ENCODE measurements at regions not wholly inside any gene's neighbourhood (a gene's known extent, or its start where the extent isn't known, plus 50 kb on each side); places are given as distances from the start of the nearest gene placed in this dataset.

- Histone ChIP-seq H3K4me1 (no peaks in the 10 kb centered on the region), H3K36me3 (no peaks in the 10 kb centered on the region), H3K27ac (no peak overlapping the region), H3K4me3 (no peak overlapping the region), H3K27me3 (no peaks in the 10 kb centered on the region), H3K9me3 (no peaks in the 10 kb centered on the region)
- no peak for DNase-seq
- intact Hi-C loops (cut with DNase I) = no loop called here
- no peak for TF ChIP-seq POLR2AphosphoS5 (IDR thresholded peaks at IDR 0.05)
- TF ChIP-seq EP300 (IDR thresholded peaks at IDR 0.05) = no peak
- TF ChIP-seq, protein P1, sequence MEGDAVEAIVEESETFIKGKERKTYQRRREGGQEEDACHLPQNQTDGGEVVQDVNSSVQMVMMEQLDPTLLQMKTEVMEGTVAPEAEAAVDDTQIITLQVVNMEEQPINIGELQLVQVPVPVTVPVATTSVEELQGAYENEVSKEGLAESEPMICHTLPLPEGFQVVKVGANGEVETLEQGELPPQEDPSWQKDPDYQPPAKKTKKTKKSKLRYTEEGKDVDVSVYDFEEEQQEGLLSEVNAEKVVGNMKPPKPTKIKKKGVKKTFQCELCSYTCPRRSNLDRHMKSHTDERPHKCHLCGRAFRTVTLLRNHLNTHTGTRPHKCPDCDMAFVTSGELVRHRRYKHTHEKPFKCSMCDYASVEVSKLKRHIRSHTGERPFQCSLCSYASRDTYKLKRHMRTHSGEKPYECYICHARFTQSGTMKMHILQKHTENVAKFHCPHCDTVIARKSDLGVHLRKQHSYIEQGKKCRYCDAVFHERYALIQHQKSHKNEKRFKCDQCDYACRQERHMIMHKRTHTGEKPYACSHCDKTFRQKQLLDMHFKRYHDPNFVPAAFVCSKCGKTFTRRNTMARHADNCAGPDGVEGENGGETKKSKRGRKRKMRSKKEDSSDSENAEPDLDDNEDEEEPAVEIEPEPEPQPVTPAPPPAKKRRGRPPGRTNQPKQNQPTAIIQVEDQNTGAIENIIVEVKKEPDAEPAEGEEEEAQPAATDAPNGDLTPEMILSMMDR (IDR thresholded peaks at IDR 0.05) = no peak
- TF ChIP-seq POLR2A (IDR thresholded peaks at IDR 0.05) = no peak
These were observed 160.5 kb upstream of the TAPT1 start for GRCh38 chr4:16386711-16387320.

DNA sequence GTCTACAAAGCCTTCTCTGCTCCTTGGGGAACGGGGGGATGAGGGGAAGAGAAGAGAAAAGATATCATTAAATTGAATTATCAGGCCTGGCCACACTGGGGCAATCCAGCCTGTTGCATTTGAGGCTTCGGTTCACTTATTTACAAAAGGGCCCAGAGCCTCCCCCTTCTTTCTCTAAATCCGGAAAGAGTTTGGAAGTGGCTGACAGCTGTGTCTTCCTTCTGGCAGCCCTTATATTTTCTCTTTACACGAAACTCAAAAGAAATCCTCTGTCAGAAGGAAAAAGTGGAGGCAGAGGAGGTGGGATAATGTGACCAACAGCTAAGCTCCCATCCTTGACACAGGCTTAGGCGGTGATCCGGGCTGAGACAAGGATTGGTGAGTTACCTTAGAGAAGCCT lies 158.3 kb upstream of the TAPT1 start:
- 46 to 53% methylated on average over 6 of the region's 6 CpGs for WGBS, 2 donors
- intact Hi-C loops (cut with DNase I) = no loop called here
- TF ChIP-seq, protein P1 (IDR thresholded peaks at IDR 0.05) = no peak
- no peak for TF ChIP-seq POLR2A (IDR thresholded peaks at IDR 0.05)
- TF ChIP-seq EP300 (IDR thresholded peaks at IDR 0.05) = no peak
- no peak for TF ChIP-seq POLR2AphosphoS5 (IDR thresholded peaks at IDR 0.05)

GRCh38 chr4:16382571-16382970 lies 156.3 kb upstream of the TAPT1 start:
- Histone ChIP-seq H3K9me3 (no peaks in the 10 kb centered on the region), H3K36me3 (no peaks in the 10 kb centered on the region), H3K4me1 (no peaks in the 10 kb centered on the region), H3K27me3 (no peaks in the 10 kb centered on the region), H3K4me3 (no peak overlapping the region), H3K27ac (no peak overlapping the region)
- DNase-seq = no peak
- intact Hi-C loops (cut with DNase I) = no loop called here
- TF ChIP-seq EP300 (IDR thresholded peaks at IDR 0.05) = no peak
- 36 to 54% methylated on average over 3 of the region's 3 CpGs for WGBS, 2 donors

More for the DNA sequence above, 158.3 kb upstream of the TAPT1 start:
- no peak overlapping the region for H3K27ac ChIP-seq
- H3K36me3 ChIP-seq = no peaks in the 10 kb centered on the region
- H3K9me3 ChIP-seq = no peaks in the 10 kb centered on the region
- H3K27me3 ChIP-seq = no peaks in the 10 kb centered on the region
- H3K4me1 ChIP-seq = no peaks in the 10 kb centered on the region
- no peak overlapping the region for H3K4me3 ChIP-seq
- DNase-seq = no peak

DNA sequence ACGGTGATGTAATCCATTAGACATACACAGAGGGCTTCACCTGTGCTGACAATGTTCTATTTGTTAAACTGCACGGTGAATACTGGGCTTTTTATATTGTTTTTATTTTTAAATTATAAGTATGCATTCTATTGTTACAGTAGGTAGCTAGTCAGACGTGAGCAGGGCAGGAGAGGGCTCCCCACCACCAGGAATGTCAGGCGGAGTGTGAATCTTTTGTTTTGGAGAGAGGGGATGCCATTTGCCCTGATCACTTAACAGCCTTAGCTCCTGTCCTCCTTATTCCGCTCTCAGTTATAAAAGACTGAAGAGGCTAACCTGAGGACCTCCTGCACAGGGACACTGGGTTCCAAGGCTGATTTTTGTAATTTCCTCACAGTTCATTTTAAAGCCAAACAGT lies 151.6 kb upstream of the TAPT1 start:
- Histone ChIP-seq H3K27ac (no peak overlapping the region), H3K4me3 (no peak overlapping the region), H3K9me3 (no peaks in the 10 kb centered on the region), H3K36me3 (no peaks in the 10 kb centered on the region), H3K4me1 (no peaks in the 10 kb centered on the region), H3K27me3 (no peaks in the 10 kb centered on the region)
- 44 to 79% methylated on average over 5 of the region's 5 CpGs for WGBS, 2 donors
- DNase-seq = no peak
- intact Hi-C loops (cut with DNase I) = no loop called here
- no peak for TF ChIP-seq EP300 (IDR thresholded peaks at IDR 0.05)
- no peak for TF ChIP-seq POLR2AphosphoS5 (IDR thresholded peaks at IDR 0.05)
- TF ChIP-seq, protein P1 (IDR thresholded peaks at IDR 0.05) = no peak
- no peak for TF ChIP-seq POLR2A (IDR thresholded peaks at IDR 0.05)

- H3K4me1 ChIP-seq = no peaks in the 10 kb centered on the region
- H3K4me3 ChIP-seq = no peak overlapping the region
- H3K27ac ChIP-seq = no peak overlapping the region
- DNase-seq = no peak
- no peaks in the 10 kb centered on the region for H3K27me3 ChIP-seq
- H3K9me3 ChIP-seq = peaks cover 0 to 4% (median 0%) of the 10 kb centered on the region in 4 donors
- intact Hi-C loops (cut with DNase I) = no loop called here
- no peak for TF ChIP-seq POLR2A (IDR thresholded peaks at IDR 0.05)
- TF ChIP-seq, protein P1 (IDR thresholded peaks at IDR 0.05) = no peak
- TF ChIP-seq POLR2AphosphoS5 (IDR thresholded peaks at IDR 0.05) = no peak
- TF ChIP-seq EP300 (IDR thresholded peaks at IDR 0.05) = no peak
- WGBS, 2 donors = 61 to 72% methylated on average over 5 of the region's 5 CpGs
- no peaks in the 10 kb centered on the region for H3K36me3 ChIP-seq
These were observed 138.8 kb upstream of the TAPT1 start for GRCh38 chr4:16365036-16365569.
